ENCODE measurements at regions not wholly inside any gene's neighbourhood (a gene's known extent, or its start where the extent isn't known, plus 50 kb on each side); places are given as distances from the start of the nearest gene placed in this dataset.

- no peak for TF ChIP-seq CTCF (IDR thresholded peaks at IDR 0.05; ENCODE audit: low read depth, low read length)
- Histone ChIP-seq H3K4me1 (ENCODE audit: low read depth) (no peaks in the 10 kb centered on the region), H3K9me3 (ENCODE audit: low read depth) (no peaks in the 10 kb centered on the region), H3K36me3 (no peaks in the 10 kb centered on the region), H3K27me3 (no peaks in the 10 kb centered on the region), H3K4me3 (no peak overlapping the region), H3K27ac (no peak overlapping the region)
- no peak for DNase-seq (ENCODE audit: low read depth in 1 of 2, low spot score in 1 of 2)
Observed at GRCh38 chr12:19925841-19926240, 442.5 kb upstream of the PDE3A start.

GRCh38 chr12:19926266-19926665, 442.1 kb upstream of the PDE3A start:
- H3K4me1 ChIP-seq (ENCODE audit: low read depth) = no peaks in the 10 kb centered on the region
- H3K4me3 ChIP-seq = no peak overlapping the region
- TF ChIP-seq CTCF (IDR thresholded peaks at IDR 0.05; ENCODE audit: low read depth, low read length) = no peak
- H3K9me3 ChIP-seq (ENCODE audit: low read depth) = no peaks in the 10 kb centered on the region
- H3K36me3 ChIP-seq = no peaks in the 10 kb centered on the region
- no peaks in the 10 kb centered on the region for H3K27me3 ChIP-seq
- H3K27ac ChIP-seq = no peak overlapping the region
- DNase-seq (ENCODE audit: low read depth in 1 of 2, low spot score in 1 of 2) = no peak

- Histone ChIP-seq H3K4me3 (no peak overlapping the region), H3K4me1 (ENCODE audit: low read depth) (no peaks in the 10 kb centered on the region), H3K27ac (no peak overlapping the region), H3K9me3 (ENCODE audit: low read depth) (no peaks in the 10 kb centered on the region), H3K27me3 (no peaks in the 10 kb centered on the region), H3K36me3 (no peaks in the 10 kb centered on the region)
- no peak for DNase-seq (ENCODE audit: low read depth in 1 of 2, low spot score in 1 of 2)
- TF ChIP-seq CTCF (IDR thresholded peaks at IDR 0.05; ENCODE audit: low read depth, low read length) = no peak
Observed at GRCh38 chr12:19927661-19928060, 440.7 kb upstream of the PDE3A start.

- H3K27ac ChIP-seq = no peak overlapping the region
- H3K36me3 ChIP-seq = no peaks in the 10 kb centered on the region
- DNase-seq (ENCODE audit: low read depth in 1 of 2, low spot score in 1 of 2) = no peak
- H3K4me3 ChIP-seq = no peak overlapping the region
- no peaks in the 10 kb centered on the region for H3K9me3 ChIP-seq (ENCODE audit: low read depth)
- TF ChIP-seq CTCF (IDR thresholded peaks at IDR 0.05; ENCODE audit: low read depth, low read length) = no peak
- H3K4me1 ChIP-seq (ENCODE audit: low read depth) = no peaks in the 10 kb centered on the region
- no peaks in the 10 kb centered on the region for H3K27me3 ChIP-seq
Observed at GRCh38 chr12:19932413-19932812, 435.9 kb upstream of the PDE3A start.

GRCh38 chr12:19933924-19934323, 434.4 kb upstream of the PDE3A start:
- Histone ChIP-seq H3K9me3 (ENCODE audit: low read depth) (no peaks in the 10 kb centered on the region), H3K4me1 (ENCODE audit: low read depth) (no peaks in the 10 kb centered on the region), H3K27me3 (no peaks in the 10 kb centered on the region), H3K27ac (no peak overlapping the region), H3K36me3 (no peaks in the 10 kb centered on the region), H3K4me3 (no peak overlapping the region)
- DNase-seq (ENCODE audit: low read depth in 1 of 2, low spot score in 1 of 2) = no peak
- TF ChIP-seq CTCF (IDR thresholded peaks at IDR 0.05; ENCODE audit: low read depth, low read length) = no peak

- DNase-seq (ENCODE audit: low read depth in 1 of 2, low spot score in 1 of 2) = no peak
- H3K9me3 ChIP-seq (ENCODE audit: low read depth) = no peaks in the 10 kb centered on the region
Observed at GRCh38 chr12:19937161-19937560, 431.2 kb upstream of the PDE3A start.

More at GRCh38 chr12:19937161-19937560, 431.2 kb upstream of the PDE3A start:
- H3K27ac ChIP-seq = no peak overlapping the region
- H3K4me3 ChIP-seq = no peak overlapping the region
- no peak for TF ChIP-seq CTCF (IDR thresholded peaks at IDR 0.05; ENCODE audit: low read depth, low read length)
- no peaks in the 10 kb centered on the region for H3K27me3 ChIP-seq
- H3K36me3 ChIP-seq = no peaks in the 10 kb centered on the region
- H3K4me1 ChIP-seq (ENCODE audit: low read depth) = no peaks in the 10 kb centered on the region

Measured in cardiac muscle cell (in vitro differentiated cells and primary cell).